Activated T-cell treated with anti-CD3 and anti-CD28 coated beads for 24 hours (primary cell): ENCODE measurements at regions not wholly inside any gene's neighbourhood (a gene's known extent, or its start where the extent isn't known, plus 50 kb on each side); places are given as distances from the start of the nearest gene placed in this dataset.
"Not testable (repeated sequence)": the region's sequence is repeated elsewhere in the genome, so short reads cannot be mapped to it uniquely, and the experiment has no call there.

ENCODE experiments used
- DNase-seq: peaks from one replicate; pipeline ENCODE4 v3.0.0-alpha.2; 2020; ENCODE audit warnings: low read depth

DNA sequence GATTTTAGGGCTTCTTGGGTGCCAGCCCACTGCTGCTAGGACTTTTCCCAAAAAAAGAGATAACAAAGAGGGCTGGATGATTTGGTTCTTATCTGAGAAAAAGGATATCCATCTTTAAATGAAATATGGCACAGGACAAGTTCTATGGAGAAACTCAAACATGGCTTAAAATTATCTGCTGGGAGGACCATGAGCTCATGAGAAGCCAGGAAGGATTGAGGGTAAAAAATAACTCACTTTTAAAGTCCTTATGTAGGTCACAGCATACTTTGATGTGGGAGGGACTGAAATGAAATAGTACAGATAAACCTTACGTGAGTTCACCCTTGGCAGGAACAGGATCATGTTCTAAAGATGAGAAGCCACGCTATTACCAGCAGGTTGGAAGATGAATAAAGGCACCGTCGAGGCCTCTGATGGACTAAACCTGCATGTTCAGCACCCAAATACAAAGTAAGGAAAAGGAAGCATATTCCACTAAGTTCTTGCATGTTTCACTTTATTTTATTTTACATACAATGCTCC, 369.2 kb upstream of the KLF6 start:
- no peak for DNase-seq

DNA sequence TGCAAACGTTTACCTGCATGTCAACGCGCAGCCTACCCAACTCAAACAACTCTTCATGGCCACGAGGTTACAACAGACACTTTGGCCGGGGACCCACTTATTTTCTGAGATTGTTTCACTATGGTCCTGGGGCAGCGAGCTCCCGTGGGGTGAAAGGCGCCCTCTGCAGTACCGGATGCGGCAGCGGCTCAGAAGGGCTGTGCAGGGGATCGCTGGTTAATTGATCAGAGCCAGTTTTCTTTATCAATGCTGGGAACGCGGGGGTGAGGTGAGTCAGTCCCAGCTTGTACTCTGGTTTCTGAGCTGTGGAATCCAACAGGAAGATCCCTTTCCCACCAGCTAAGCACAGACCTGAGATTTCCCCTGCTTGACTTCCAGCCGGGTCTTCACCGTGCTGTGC, 366.5 kb upstream of the KLF6 start:
- no peak for DNase-seq

DNA sequence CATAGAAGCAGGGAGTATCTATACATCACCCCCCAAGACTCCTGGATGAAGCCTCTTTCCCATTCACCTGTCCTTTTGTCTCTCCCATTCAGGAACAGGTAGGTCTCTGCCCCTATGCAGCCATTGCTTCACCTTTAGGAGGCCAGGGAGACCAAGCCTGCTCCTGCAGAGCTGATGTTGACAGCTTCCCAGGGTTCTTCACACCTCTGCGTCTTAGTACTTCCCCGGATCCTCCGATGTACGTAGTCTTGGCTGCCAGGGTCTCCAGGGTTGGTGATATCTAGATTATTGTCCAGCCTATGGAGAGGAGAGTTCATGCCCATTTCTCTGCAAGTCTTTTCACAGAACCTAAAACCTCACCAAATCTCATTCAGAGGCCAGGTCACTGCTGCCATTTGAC, 365.7 kb upstream of the KLF6 start:
- DNase-seq, result no peak

DNA sequence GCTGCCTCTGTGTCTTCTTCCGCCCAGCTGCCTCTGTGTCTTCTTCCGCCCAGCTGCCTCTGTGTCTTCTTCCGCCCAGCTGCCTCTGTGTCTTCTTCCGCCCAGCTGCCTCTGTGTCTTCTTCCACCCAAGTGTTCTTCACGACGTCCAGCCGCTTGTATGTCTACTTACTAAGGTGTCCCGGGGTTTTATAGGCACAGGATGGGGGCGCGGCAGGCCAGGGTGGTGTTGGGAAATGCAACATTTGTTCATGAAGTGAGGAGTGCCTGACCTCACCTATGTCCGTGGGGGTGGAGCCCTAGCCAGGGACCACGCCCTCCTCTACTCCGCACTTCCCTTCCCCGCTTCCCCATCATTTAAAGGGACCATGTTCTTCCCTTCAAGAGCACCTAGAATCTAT, 364.5 kb upstream of the KLF6 start:
- DNase-seq, result not testable (repeated sequence)

- DNase-seq, result no peak
Observed at GRCh38 chr10:4147245-4147644, 362.2 kb upstream of the KLF6 start.

- DNase-seq, result no peak
Observed at GRCh38 chr10:4144817-4145216, 359.8 kb upstream of the KLF6 start.

GRCh38 chr10:4141471-4141870, 356.5 kb upstream of the KLF6 start:
- DNase-seq, result no peak

- no peak for DNase-seq
Observed at GRCh38 chr10:4138146-4138721, 353.2 kb upstream of the KLF6 start.

- DNase-seq, result no peak
Observed at GRCh38 chr10:4137299-4137698, 352.3 kb upstream of the KLF6 start.

DNA sequence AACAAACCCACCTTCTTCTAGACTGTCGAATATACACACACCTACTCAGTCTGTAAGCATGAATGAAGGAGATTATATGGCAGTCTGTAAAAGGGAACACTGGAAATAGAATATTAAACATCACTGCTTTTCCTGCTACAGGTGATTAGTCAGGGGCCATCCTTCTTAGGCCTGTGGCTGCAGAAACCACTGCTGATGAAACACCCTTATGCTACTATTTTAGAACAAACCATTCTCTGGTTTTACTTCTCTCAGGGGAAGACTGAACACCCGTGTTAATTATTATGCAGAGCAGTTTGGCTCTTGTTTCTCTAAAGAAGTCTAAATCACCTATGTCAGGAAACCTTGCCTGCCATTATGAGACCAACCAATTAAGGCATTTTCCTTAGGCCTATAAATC, 351.1 kb upstream of the KLF6 start:
- DNase-seq, result no peak

DNA sequence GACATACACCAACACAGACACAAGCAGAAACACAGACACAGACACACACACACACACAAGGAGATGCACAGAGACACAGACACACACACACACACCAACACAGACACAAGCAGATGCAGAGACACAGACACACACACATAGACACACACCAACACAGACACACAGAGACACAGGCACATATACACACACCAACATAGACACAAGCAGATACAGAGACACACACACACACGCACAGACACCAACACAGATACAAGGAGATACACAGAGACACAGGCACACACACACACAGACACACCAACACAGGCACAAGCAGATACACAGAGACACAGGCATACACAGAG, 347.2 kb upstream of the KLF6 start:
- DNase-seq, result no peak

DNA sequence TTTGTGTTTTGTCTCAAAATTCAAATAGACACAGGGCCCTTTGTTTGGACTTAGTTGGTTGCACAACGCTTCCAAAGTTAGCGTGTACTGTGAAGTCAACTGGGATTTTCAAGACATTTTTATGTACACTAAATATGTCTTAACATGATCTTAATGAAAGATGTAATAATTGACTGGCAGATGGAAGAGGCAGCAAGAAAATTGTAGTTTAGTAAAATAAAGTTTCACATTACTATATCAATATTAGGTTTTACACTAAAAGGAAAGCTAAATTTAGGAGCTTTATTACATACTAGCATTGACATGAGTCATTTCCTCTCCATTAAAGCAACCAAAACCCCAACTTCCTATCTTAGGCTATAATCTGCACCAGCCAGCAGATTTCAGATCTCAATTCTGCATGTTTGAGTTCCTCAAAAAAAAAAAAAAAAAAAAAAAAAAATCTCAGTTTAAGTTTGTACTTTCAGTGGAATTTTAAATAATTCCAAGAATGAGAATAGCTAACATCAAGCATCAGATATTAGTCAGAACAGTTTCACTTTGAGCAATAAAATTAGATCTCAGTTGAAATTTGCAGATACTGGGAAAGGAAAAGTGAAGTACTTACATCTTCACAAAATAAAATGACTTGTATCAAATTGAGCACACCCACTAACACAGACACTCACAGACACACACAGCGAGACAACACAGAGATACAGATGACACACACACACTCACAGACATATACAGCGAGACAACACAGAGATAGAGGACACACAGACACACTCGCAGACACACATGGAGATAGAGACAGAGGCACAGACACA, 346.6 kb upstream of the KLF6 start:
- no peak for DNase-seq

DNA sequence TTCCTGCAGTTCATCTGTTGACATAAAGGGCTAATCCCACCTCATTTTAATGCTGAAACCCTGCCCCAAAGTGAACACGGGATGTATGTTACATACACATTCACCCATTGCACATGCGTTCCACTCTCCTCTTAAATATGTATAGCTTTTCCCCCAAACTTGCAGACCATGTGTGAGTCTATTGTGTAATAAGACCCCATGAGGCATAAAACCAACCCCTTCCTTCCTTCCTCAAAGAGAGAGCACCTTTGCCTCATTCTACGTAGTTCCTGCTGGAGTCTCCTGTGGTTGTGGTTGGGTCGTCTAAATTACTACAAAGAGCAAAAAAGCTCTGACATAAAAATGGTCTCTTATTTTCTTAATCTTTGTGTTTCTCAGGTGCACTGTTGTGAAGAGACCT, 345.7 kb upstream of the KLF6 start:
- no peak for DNase-seq

- DNase-seq, result no peak
Observed at GRCh38 chr10:4129866-4130477, 345.0 kb upstream of the KLF6 start.

GRCh38 chr10:4127518-4128315, 342.7 kb upstream of the KLF6 start:
- no peak for DNase-seq

GRCh38 chr10:4125776-4126175, 340.8 kb upstream of the KLF6 start:
- no peak for DNase-seq

GRCh38 chr10:4121502-4122380, 336.7 kb upstream of the KLF6 start:
- DNase-seq, result no peak

DNA sequence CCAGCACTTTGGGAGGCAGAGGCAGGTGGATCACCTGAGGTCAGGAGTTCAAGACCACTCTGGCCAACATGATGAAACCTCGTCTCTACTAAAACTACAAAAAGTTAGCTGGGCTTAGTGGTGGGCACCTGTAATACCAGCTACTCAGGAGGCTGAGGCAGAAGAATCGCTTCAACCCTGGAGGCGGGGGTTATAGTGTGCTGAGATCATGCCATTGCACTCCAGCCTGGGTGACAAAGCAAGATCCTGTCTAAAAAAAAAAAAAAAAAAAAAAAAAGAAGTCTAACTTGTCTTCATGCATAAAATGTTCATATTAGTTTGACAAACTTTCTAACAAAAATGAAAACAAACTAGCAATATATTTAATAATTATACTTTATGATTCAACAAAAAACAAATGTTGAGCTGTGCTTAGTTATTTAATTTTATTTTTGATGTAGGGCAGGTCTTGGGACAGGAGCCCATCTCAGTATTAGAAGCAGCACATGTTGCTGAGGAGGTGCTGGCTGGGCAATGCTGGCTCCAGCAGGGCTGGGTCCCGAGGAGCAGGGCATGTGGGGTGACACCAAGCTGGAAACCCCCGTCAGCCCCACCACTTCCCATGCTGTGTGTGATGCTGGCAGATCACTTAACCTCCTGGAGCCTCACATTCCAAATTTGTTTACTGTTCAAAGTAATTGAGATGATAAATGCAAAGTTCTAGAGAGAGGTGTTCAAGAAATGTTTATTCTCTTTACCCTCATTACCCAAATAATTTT, 335.3 kb upstream of the KLF6 start:
- DNase-seq, result no peak

- DNase-seq, result no peak
Observed at GRCh38 chr10:4119107-4119506, 334.1 kb upstream of the KLF6 start.

DNA sequence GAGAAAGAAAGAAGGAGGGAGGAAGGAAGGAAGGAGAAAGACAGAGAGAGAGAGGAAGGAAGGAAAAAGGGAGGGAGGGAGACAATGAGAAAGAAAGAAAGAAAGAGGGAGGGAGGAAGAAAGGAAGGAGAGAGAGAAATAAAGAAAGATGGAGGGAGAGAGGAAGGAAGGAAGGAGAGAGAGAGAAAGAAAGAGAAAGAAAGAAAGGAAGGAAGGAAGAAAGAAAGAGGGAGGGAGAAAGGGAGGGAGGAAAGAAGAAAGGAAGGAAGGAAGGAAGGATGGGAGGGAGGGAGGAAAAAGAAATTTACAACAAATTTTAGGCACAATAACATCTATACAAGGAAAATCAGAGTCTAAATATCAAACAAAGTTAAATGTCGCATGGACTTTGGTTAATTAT, 332.6 kb upstream of the KLF6 start:
- DNase-seq, result no peak

DNA sequence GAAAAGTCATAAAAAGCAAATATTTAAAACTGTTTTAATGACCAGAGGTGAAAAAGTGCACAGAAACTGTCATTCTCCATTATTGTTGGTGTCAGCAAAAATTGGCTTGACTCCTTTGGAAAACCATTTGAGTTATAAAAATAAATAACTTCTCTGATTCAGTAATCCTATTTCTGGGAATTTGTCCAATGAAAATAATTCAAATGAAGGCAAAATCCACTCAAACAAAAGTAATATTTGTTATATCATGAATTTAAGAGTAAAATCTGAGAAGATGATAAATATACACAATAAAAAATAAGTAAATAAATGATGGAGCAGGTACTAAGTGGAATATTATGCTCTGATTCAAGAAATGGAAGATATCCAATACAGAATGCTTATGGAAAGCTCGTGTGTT, 326.6 kb upstream of the KLF6 start:
- no peak for DNase-seq
